ENCODE measurements at regions not wholly inside any gene's neighbourhood (a gene's known extent, or its start where the extent isn't known, plus 50 kb on each side); places are given as distances from the start of the nearest gene placed in this dataset.

- Histone ChIP-seq H3K27me3 (no peaks in the 10 kb centered on the region), H3K36me3 (no peaks in the 10 kb centered on the region), H3K9me3 (no peaks in the 10 kb centered on the region), H3K4me1 (peaks cover 0 to 28% (median 23%) of the 10 kb centered on the region in 4 donors), H3K4me3 (no peak overlapping the region), H3K27ac (peak overlapping the region in 1 of 4 donors; percentile 94)
- no peak for TF ChIP-seq POLR2AphosphoS5 (IDR thresholded peaks at IDR 0.05)
- TF ChIP-seq CTCF (IDR thresholded peaks at IDR 0.05) = no peak
- no peak for TF ChIP-seq EP300 (IDR thresholded peaks at IDR 0.05)
- TF ChIP-seq POLR2A (IDR thresholded peaks at IDR 0.05) = no peak
- no peak for DNase-seq
- 73 to 76% methylated on average over 4 of the region's 4 CpGs for WGBS, 2 donors
- intact Hi-C loops (cut with DNase I) = loop anchor here (5.0 kb wide), 1 partner anchor 109 kb away; no protein-coding TSS in a partner anchor
These were observed 111.7 kb upstream of the FOXF1 start for GRCh38 chr16:86398622-86399021.

- Histone ChIP-seq H3K4me3 (no peak overlapping the region), H3K27ac (no peak overlapping the region), H3K27me3 (no peaks in the 10 kb centered on the region), H3K9me3 (no peaks in the 10 kb centered on the region), H3K36me3 (no peaks in the 10 kb centered on the region), H3K4me1 (peaks cover 0 to 26% (median 15%) of the 10 kb centered on the region in 4 donors)
- WGBS, 2 donors = 81 to 83% methylated on average over 8 of the region's 8 CpGs
- no peak for DNase-seq
- intact Hi-C loops (cut with DNase I) = no loop called here
- no peak for TF ChIP-seq EP300 (IDR thresholded peaks at IDR 0.05)
- TF ChIP-seq CTCF (IDR thresholded peaks at IDR 0.05) = no peak
- TF ChIP-seq POLR2AphosphoS5 (IDR thresholded peaks at IDR 0.05) = no peak
- no peak for TF ChIP-seq POLR2A (IDR thresholded peaks at IDR 0.05)
These were observed 109.2 kb upstream of the FOXF1 start for GRCh38 chr16:86401126-86401525.

- Histone ChIP-seq H3K36me3 (no peaks in the 10 kb centered on the region), H3K9me3 (no peaks in the 10 kb centered on the region), H3K27me3 (no peaks in the 10 kb centered on the region), H3K27ac (peak overlapping the region in 1 of 4 donors; percentile 30), H3K4me3 (no peak overlapping the region), H3K4me1 (peaks cover 0 to 11% (median 1%) of the 10 kb centered on the region in 4 donors)
- WGBS, 2 donors = 50 to 72% methylated on average over 7 of the region's 7 CpGs
- no peak for DNase-seq
- intact Hi-C loops (cut with DNase I) = no loop called here
- no peak for TF ChIP-seq POLR2AphosphoS5 (IDR thresholded peaks at IDR 0.05)
- TF ChIP-seq CTCF (IDR thresholded peaks at IDR 0.05) = no peak
- no peak for TF ChIP-seq POLR2A (IDR thresholded peaks at IDR 0.05)
These were observed 107.2 kb upstream of the FOXF1 start for GRCh38 chr16:86403085-86403484.

GRCh38 chr16:86403541-86404163 is 106.7 kb upstream of the FOXF1 start:
- Histone ChIP-seq H3K4me1 (peaks cover 0 to 16% (median 2%) of the 10 kb centered on the region in 4 donors), H3K4me3 (no peak overlapping the region), H3K27me3 (no peaks in the 10 kb centered on the region), H3K9me3 (no peaks in the 10 kb centered on the region), H3K27ac (peak overlapping the region in 1 of 4 donors; percentile 30), H3K36me3 (no peaks in the 10 kb centered on the region)
- TF ChIP-seq POLR2A (IDR thresholded peaks at IDR 0.05) = no peak
- no peak for TF ChIP-seq POLR2AphosphoS5 (IDR thresholded peaks at IDR 0.05)
- 56 to 78% methylated on average over 8 of the region's 8 CpGs for WGBS, 2 donors
- intact Hi-C loops (cut with DNase I) = no loop called here
- DNase-seq = no peak

- WGBS, 2 donors = 58 to 62% methylated on average over 12 of the region's 12 CpGs
- Histone ChIP-seq H3K9me3 (no peaks in the 10 kb centered on the region), H3K27ac (no peak overlapping the region), H3K27me3 (no peaks in the 10 kb centered on the region), H3K4me3 (no peak overlapping the region), H3K36me3 (no peaks in the 10 kb centered on the region), H3K4me1 (peaks cover 0 to 26% (median 11%) of the 10 kb centered on the region in 4 donors)
- no peak for DNase-seq
- TF ChIP-seq EP300 (IDR thresholded peaks at IDR 0.05) (no peak), POLR2A (IDR thresholded peaks at IDR 0.05) (no peak), POLR2AphosphoS5 (IDR thresholded peaks at IDR 0.05) (no peak), CTCF (IDR thresholded peaks at IDR 0.05) (no peak)
- intact Hi-C loops (cut with DNase I) = no loop called here
These were observed 105.6 kb upstream of the FOXF1 start for GRCh38 chr16:86404678-86405077.

Measured in sigmoid colon (tissue), 6 donors.